ENCODE measurements at regions not wholly inside any gene's neighbourhood (a gene's known extent, or its start where the extent isn't known, plus 50 kb on each side); places are given as distances from the start of the nearest gene placed in this dataset.

DNA sequence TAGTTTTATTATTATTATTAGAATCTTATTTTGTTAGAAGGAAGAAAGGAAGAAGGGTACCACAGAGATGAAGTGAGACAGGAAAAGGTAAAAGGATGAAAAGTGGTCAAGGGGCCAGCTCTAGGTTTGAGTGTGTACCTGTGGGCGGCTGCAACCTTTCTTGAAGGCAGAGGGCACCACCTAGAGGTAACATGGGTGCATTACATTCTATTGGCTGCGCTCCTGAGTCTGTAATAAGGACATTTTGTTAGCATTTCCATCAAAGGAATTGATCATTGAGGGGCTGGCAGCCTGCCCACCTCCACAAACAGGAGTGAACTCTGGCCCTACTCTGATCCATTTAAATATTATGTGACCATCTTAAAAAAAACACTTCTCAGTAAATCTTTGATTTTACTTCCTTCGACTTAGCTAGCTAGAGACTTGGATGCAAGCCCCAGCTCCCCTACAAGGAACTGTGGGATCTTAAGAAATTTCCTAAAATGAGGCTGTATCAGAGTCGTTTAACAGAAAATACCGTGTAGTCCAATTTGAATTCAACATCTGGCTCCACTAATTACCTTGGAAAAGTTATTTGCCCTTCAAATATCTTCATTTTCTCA lies 610.4 kb downstream of the IPMK start:
- TF ChIP-seq POLR2AphosphoS5 (IDR thresholded peaks at IDR 0.05; ENCODE audit: low read depth, low read length), result no peak
- TF ChIP-seq TAF1 (IDR thresholded peaks at IDR 0.05; ENCODE audit: borderline replicate concordance, insufficient read depth, low read length), result no peak
- no peak for TF ChIP-seq REST (IDR thresholded peaks at IDR 0.05; ENCODE audit: insufficient read depth in 1 of 2, low read depth in 2 of 2, low read length in 2 of 2)

Measured in PFSK-1 (cell line).